Coronary artery (tissue), 2 donors: ENCODE measurements at regions not wholly inside any gene's neighbourhood (a gene's known extent, or its start where the extent isn't known, plus 50 kb on each side); places are given as distances from the start of the nearest gene placed in this dataset.

Source experiments
- DNase-seq: peaks from one replicate; pipeline ENCODE4 v3.0.0-alpha.2; 2017; ENCODE audit warnings: low spot score
- H3K27ac ChIP-seq, 2 donors: fragments of 200-600 bp; sonication (generic); one replicate each; pipeline ENCODE4 v1.5.1; 2016 to 2019
- H3K4me3 ChIP-seq: fragments of 200-600 bp; sonication (generic); 2 replicates; pipeline ENCODE4 v1.5.1; 2016; ENCODE audit warnings: mild to moderate bottlenecking, moderate library complexity
- CTCF ChIP-seq: fragments of 200-600 bp; sonication (generic); IDR thresholded peaks from one replicate; pipeline ENCODE4 v1.5.1; 2019; ENCODE audit warnings: antibody characterized with exemption

DNA sequence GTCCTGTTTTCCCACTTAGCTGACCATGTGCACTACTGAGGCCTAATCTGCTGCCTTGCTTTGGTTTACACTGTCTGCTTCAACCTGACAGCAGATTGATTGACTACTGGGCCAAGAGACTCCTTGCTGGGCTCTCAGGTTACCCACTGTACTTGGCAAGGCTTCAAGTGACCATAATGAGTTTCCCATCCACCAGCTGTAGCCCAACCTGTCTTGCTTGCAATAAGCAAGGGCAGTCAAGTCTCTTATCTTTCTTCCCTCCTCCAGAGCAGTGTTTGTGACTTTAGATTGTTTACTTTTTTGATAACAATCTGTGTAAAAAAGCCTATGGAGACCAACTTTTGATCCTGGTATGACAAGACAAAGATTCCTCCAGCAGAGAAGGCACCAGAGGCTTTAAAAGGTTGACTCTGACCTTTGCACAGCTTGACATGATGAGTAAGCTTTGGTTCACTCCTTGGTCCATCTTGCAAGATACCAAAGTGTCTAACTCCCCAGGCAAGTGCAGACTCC, 912.3 kb upstream of the SEMA6A start:
- H3K4me3 ChIP-seq: no peak overlapping the region
- TF ChIP-seq CTCF: no peak
- H3K27ac ChIP-seq: no peak overlapping the region
- DNase-seq: no peak

DNA sequence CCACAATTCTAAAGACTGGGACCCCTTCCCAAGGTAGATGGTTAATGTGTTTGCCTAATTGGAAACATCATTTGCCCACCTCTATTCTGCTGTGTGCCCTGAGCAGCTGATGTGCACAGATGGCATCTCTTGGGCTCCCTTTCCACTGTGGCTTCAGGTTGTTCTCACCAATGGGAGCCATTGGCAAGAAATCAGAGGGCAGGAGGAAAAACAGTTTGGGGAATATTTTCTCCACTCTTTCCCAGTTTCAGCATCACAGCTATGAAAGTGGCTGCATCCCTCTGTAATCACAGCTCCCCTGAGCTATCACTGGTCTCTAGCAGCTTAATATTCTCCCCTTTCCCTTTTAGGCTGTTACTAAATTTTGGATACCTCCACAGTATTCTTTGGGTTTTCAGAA, 911.6 kb upstream of the SEMA6A start:
- no peak for TF ChIP-seq CTCF

GRCh38 chr5:117475919-117476318, 901.3 kb upstream of the SEMA6A start:
- TF ChIP-seq CTCF: no peak

More for the DNA sequence above, 911.6 kb upstream of the SEMA6A start:
- no peak for DNase-seq
- Histone ChIP-seq H3K27ac (no peak overlapping the region), H3K4me3 (no peak overlapping the region)

DNA sequence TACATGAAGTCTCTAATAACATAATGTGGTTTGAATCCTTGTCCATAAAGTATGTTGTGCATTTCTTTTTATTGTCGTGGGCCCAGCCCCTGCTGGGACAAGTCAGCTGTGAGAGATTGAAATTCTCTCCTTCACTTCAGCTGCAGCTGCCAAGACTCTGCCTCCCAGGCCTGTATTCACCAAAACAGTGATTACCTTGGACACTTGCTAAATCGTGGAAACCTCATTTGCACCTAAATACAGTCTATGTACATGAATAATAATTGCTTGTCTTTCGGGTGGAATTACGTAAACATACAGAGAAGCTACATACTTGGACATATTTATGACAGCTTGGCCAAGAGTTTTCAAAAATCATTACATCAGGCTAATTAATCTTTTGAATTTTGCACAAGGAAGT, 898.5 kb upstream of the SEMA6A start:
- Histone ChIP-seq H3K27ac (no peak overlapping the region), H3K4me3 (no peak overlapping the region)
- no peak for DNase-seq
- TF ChIP-seq CTCF: no peak

More at GRCh38 chr5:117475919-117476318, 901.3 kb upstream of the SEMA6A start:
- no peak for DNase-seq
- Histone ChIP-seq H3K27ac (no peak overlapping the region), H3K4me3 (no peak overlapping the region)

DNA sequence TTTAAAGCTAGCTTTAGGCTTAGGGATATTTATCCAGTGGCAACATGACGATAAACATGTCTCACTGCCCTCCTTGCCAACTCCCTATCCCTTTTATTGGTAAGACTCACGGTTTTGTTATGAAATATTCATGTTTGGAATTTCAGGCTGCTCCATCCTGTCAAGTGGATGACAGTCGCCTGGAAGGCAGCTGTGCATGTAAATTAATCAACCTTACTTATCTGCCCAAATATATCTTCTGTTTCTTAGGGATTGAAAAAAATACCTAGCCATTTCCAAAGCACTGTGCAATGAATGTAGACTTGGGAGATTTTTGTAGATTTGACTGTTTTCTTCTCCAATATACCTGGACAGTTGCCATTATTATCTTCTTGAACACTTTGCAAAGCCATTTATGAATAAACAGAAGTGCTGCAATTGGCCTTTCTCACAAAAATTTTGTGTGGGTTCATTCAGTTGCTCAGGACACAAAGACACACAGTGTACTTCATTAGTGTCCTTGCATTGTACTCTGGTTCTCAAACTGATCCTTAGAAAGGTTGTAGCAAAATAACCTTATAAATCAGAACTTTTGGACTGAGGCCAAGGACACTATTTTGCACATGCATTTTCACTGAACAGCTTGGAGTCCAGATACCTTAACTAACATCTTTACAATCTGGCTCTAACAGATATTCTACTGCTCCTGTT, 889.4 kb upstream of the SEMA6A start:
- no peak overlapping the region for H3K27ac ChIP-seq
- TF ChIP-seq CTCF: no peak
- H3K4me3 ChIP-seq: no peak overlapping the region
- DNase-seq: no peak

DNA sequence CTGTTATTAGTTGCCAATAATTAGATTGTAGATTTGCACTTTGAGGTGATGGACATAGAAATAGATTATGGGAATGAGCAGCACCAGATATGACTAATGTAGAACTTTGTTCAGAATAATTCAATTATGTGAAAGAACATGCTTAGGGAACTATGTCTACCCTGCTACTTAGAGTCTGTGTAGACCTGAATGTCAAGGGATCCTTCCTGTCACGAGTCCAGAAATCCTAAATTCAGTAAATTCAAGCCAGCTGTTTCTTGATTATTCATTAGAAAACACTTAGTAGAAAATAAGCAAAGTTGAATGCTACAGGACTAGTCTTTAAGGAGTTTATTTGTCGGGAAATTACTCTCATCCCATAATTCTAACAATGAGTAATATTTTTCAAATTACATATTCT, 887.3 kb upstream of the SEMA6A start:
- H3K27ac ChIP-seq: no peak overlapping the region

More for the DNA sequence above, 887.3 kb upstream of the SEMA6A start:
- DNase-seq: no peak
- TF ChIP-seq CTCF: no peak
- no peak overlapping the region for H3K4me3 ChIP-seq
